ENCODE measurements at regions not wholly inside any gene's neighbourhood (a gene's known extent, or its start where the extent isn't known, plus 50 kb on each side); places are given as distances from the start of the nearest gene placed in this dataset.

- H3K27me3 ChIP-seq (ENCODE audit: control insufficient read depth in 1 of 2, insufficient read depth in 2 of 2, low read length in 2 of 2): no peaks in the 10 kb centered on the region
- no peaks in the 10 kb centered on the region for H3K36me3 ChIP-seq (ENCODE audit: control insufficient read depth in 1 of 2, insufficient read depth in 2 of 2, low read length in 2 of 2)
- no peaks in the 10 kb centered on the region for H3K4me1 ChIP-seq (ENCODE audit: control insufficient read depth in 1 of 2, insufficient read depth in 2 of 2, low read length in 2 of 2)
- H3K4me3 ChIP-seq (ENCODE audit: low read depth in 1 of 2, low read length in 2 of 2): no peak overlapping the region
- no peaks in the 10 kb centered on the region for H3K9me3 ChIP-seq (ENCODE audit: control insufficient read depth in 1 of 2, low read length in 2 of 2)
- H3K27ac ChIP-seq (ENCODE audit: low read depth, low read length): no peak overlapping the region
- H3K9ac ChIP-seq (ENCODE audit: low read depth in 1 of 2, low read length in 2 of 2): no peak overlapping the region
Measured at GRCh38 chr2:83042053-83042452, 1417.0 kb downstream of the SUCLG1 start.

GRCh38 chr2:83022631-83023210 is 1436.4 kb downstream of the SUCLG1 start:
- H3K36me3 ChIP-seq (ENCODE audit: control insufficient read depth in 1 of 2, insufficient read depth in 2 of 2, low read length in 2 of 2): no peaks in the 10 kb centered on the region
- H3K27ac ChIP-seq (ENCODE audit: low read depth, low read length): no peak overlapping the region

GRCh38 chr2:83017366-83018090 is 1441.6 kb downstream of the SUCLG1 start:
- Histone ChIP-seq H3K27ac (ENCODE audit: low read depth, low read length) (no peak overlapping the region), H3K4me1 (ENCODE audit: control insufficient read depth in 1 of 2, insufficient read depth in 2 of 2, low read length in 2 of 2) (no peaks in the 10 kb centered on the region), H3K9me3 (ENCODE audit: control insufficient read depth in 1 of 2, low read length in 2 of 2) (no peaks in the 10 kb centered on the region), H3K36me3 (ENCODE audit: control insufficient read depth in 1 of 2, insufficient read depth in 2 of 2, low read length in 2 of 2) (no peaks in the 10 kb centered on the region), H3K9ac (ENCODE audit: low read depth in 1 of 2, low read length in 2 of 2) (no peak overlapping the region), H3K4me3 (ENCODE audit: low read depth in 1 of 2, low read length in 2 of 2) (no peak overlapping the region), H3K27me3 (ENCODE audit: control insufficient read depth in 1 of 2, insufficient read depth in 2 of 2, low read length in 2 of 2) (no peaks in the 10 kb centered on the region)

More at GRCh38 chr2:83022631-83023210, 1436.4 kb downstream of the SUCLG1 start:
- H3K9ac ChIP-seq (ENCODE audit: low read depth in 1 of 2, low read length in 2 of 2): no peak overlapping the region
- no peaks in the 10 kb centered on the region for H3K4me1 ChIP-seq (ENCODE audit: control insufficient read depth in 1 of 2, insufficient read depth in 2 of 2, low read length in 2 of 2)
- H3K9me3 ChIP-seq (ENCODE audit: control insufficient read depth in 1 of 2, low read length in 2 of 2): no peaks in the 10 kb centered on the region
- H3K27me3 ChIP-seq (ENCODE audit: control insufficient read depth in 1 of 2, insufficient read depth in 2 of 2, low read length in 2 of 2): no peaks in the 10 kb centered on the region
- H3K4me3 ChIP-seq (ENCODE audit: low read depth in 1 of 2, low read length in 2 of 2): no peak overlapping the region

- Histone ChIP-seq H3K27me3 (ENCODE audit: control insufficient read depth in 1 of 2, insufficient read depth in 2 of 2, low read length in 2 of 2) (no peaks in the 10 kb centered on the region), H3K4me3 (ENCODE audit: low read depth in 1 of 2, low read length in 2 of 2) (no peak overlapping the region), H3K9ac (ENCODE audit: low read depth in 1 of 2, low read length in 2 of 2) (no peak overlapping the region), H3K9me3 (ENCODE audit: control insufficient read depth in 1 of 2, low read length in 2 of 2) (no peaks in the 10 kb centered on the region), H3K27ac (ENCODE audit: low read depth, low read length) (no peak overlapping the region), H3K4me1 (ENCODE audit: control insufficient read depth in 1 of 2, insufficient read depth in 2 of 2, low read length in 2 of 2) (no peaks in the 10 kb centered on the region), H3K36me3 (ENCODE audit: control insufficient read depth in 1 of 2, insufficient read depth in 2 of 2, low read length in 2 of 2) (no peaks in the 10 kb centered on the region)
Measured at GRCh38 chr2:83016343-83017110, 1442.6 kb downstream of the SUCLG1 start.

GRCh38 chr2:83015900-83016299 is 1443.2 kb downstream of the SUCLG1 start:
- H3K9ac ChIP-seq (ENCODE audit: low read depth in 1 of 2, low read length in 2 of 2): no peak overlapping the region
- no peaks in the 10 kb centered on the region for H3K9me3 ChIP-seq (ENCODE audit: control insufficient read depth in 1 of 2, low read length in 2 of 2)
- H3K4me3 ChIP-seq (ENCODE audit: low read depth in 1 of 2, low read length in 2 of 2): no peak overlapping the region
- H3K36me3 ChIP-seq (ENCODE audit: control insufficient read depth in 1 of 2, insufficient read depth in 2 of 2, low read length in 2 of 2): no peaks in the 10 kb centered on the region
- no peaks in the 10 kb centered on the region for H3K27me3 ChIP-seq (ENCODE audit: control insufficient read depth in 1 of 2, insufficient read depth in 2 of 2, low read length in 2 of 2)
- H3K4me1 ChIP-seq (ENCODE audit: control insufficient read depth in 1 of 2, insufficient read depth in 2 of 2, low read length in 2 of 2): no peaks in the 10 kb centered on the region
- no peak overlapping the region for H3K27ac ChIP-seq (ENCODE audit: low read depth, low read length)

GRCh38 chr2:83015035-83015715 is 1443.9 kb downstream of the SUCLG1 start:
- Histone ChIP-seq H3K9ac (ENCODE audit: low read depth in 1 of 2, low read length in 2 of 2) (no peak overlapping the region), H3K9me3 (ENCODE audit: control insufficient read depth in 1 of 2, low read length in 2 of 2) (no peaks in the 10 kb centered on the region), H3K4me1 (ENCODE audit: control insufficient read depth in 1 of 2, insufficient read depth in 2 of 2, low read length in 2 of 2) (no peaks in the 10 kb centered on the region), H3K4me3 (ENCODE audit: low read depth in 1 of 2, low read length in 2 of 2) (no peak overlapping the region), H3K36me3 (ENCODE audit: control insufficient read depth in 1 of 2, insufficient read depth in 2 of 2, low read length in 2 of 2) (no peaks in the 10 kb centered on the region), H3K27ac (ENCODE audit: low read depth, low read length) (no peak overlapping the region), H3K27me3 (ENCODE audit: control insufficient read depth in 1 of 2, insufficient read depth in 2 of 2, low read length in 2 of 2) (no peaks in the 10 kb centered on the region)

GRCh38 chr2:83014462-83014861 is 1444.6 kb downstream of the SUCLG1 start:
- no peaks in the 10 kb centered on the region for H3K4me1 ChIP-seq (ENCODE audit: control insufficient read depth in 1 of 2, insufficient read depth in 2 of 2, low read length in 2 of 2)
- H3K9me3 ChIP-seq (ENCODE audit: control insufficient read depth in 1 of 2, low read length in 2 of 2): no peaks in the 10 kb centered on the region
- no peak overlapping the region for H3K4me3 ChIP-seq (ENCODE audit: low read depth in 1 of 2, low read length in 2 of 2)
- H3K36me3 ChIP-seq (ENCODE audit: control insufficient read depth in 1 of 2, insufficient read depth in 2 of 2, low read length in 2 of 2): no peaks in the 10 kb centered on the region
- no peak overlapping the region for H3K9ac ChIP-seq (ENCODE audit: low read depth in 1 of 2, low read length in 2 of 2)
- no peaks in the 10 kb centered on the region for H3K27me3 ChIP-seq (ENCODE audit: control insufficient read depth in 1 of 2, insufficient read depth in 2 of 2, low read length in 2 of 2)
- no peak overlapping the region for H3K27ac ChIP-seq (ENCODE audit: low read depth, low read length)

- Histone ChIP-seq H3K4me3 (ENCODE audit: low read depth in 1 of 2, low read length in 2 of 2) (no peak overlapping the region), H3K9ac (ENCODE audit: low read depth in 1 of 2, low read length in 2 of 2) (no peak overlapping the region), H3K36me3 (ENCODE audit: control insufficient read depth in 1 of 2, insufficient read depth in 2 of 2, low read length in 2 of 2) (no peaks in the 10 kb centered on the region), H3K9me3 (ENCODE audit: control insufficient read depth in 1 of 2, low read length in 2 of 2) (no peaks in the 10 kb centered on the region), H3K27me3 (ENCODE audit: control insufficient read depth in 1 of 2, insufficient read depth in 2 of 2, low read length in 2 of 2) (no peaks in the 10 kb centered on the region), H3K4me1 (ENCODE audit: control insufficient read depth in 1 of 2, insufficient read depth in 2 of 2, low read length in 2 of 2) (no peaks in the 10 kb centered on the region), H3K27ac (ENCODE audit: low read depth, low read length) (no peak overlapping the region)
Measured at GRCh38 chr2:83006961-83007360, 1452.1 kb downstream of the SUCLG1 start.

GRCh38 chr2:83003555-83003954 is 1455.5 kb downstream of the SUCLG1 start:
- Histone ChIP-seq H3K9ac (ENCODE audit: low read depth in 1 of 2, low read length in 2 of 2) (no peak overlapping the region), H3K9me3 (ENCODE audit: control insufficient read depth in 1 of 2, low read length in 2 of 2) (no peaks in the 10 kb centered on the region), H3K27ac (ENCODE audit: low read depth, low read length) (no peak overlapping the region), H3K4me3 (ENCODE audit: low read depth in 1 of 2, low read length in 2 of 2) (no peak overlapping the region), H3K4me1 (ENCODE audit: control insufficient read depth in 1 of 2, insufficient read depth in 2 of 2, low read length in 2 of 2) (no peaks in the 10 kb centered on the region), H3K27me3 (ENCODE audit: control insufficient read depth in 1 of 2, insufficient read depth in 2 of 2, low read length in 2 of 2) (no peaks in the 10 kb centered on the region), H3K36me3 (ENCODE audit: control insufficient read depth in 1 of 2, insufficient read depth in 2 of 2, low read length in 2 of 2) (no peaks in the 10 kb centered on the region)

- H3K9ac ChIP-seq (ENCODE audit: low read depth in 1 of 2, low read length in 2 of 2): no peak overlapping the region
Measured at GRCh38 chr2:83002706-83003105, 1456.4 kb downstream of the SUCLG1 start.

More at GRCh38 chr2:83002706-83003105, 1456.4 kb downstream of the SUCLG1 start:
- Histone ChIP-seq H3K36me3 (ENCODE audit: control insufficient read depth in 1 of 2, insufficient read depth in 2 of 2, low read length in 2 of 2) (no peaks in the 10 kb centered on the region), H3K4me3 (ENCODE audit: low read depth in 1 of 2, low read length in 2 of 2) (no peak overlapping the region), H3K4me1 (ENCODE audit: control insufficient read depth in 1 of 2, insufficient read depth in 2 of 2, low read length in 2 of 2) (no peaks in the 10 kb centered on the region), H3K27ac (ENCODE audit: low read depth, low read length) (no peak overlapping the region), H3K9me3 (ENCODE audit: control insufficient read depth in 1 of 2, low read length in 2 of 2) (no peaks in the 10 kb centered on the region), H3K27me3 (ENCODE audit: control insufficient read depth in 1 of 2, insufficient read depth in 2 of 2, low read length in 2 of 2) (no peaks in the 10 kb centered on the region)

Data from duodenal mucosa (tissue), 2 donors.